ENCODE measurements at regions not wholly inside any gene's neighbourhood (a gene's known extent, or its start where the extent isn't known, plus 50 kb on each side); places are given as distances from the start of the nearest gene placed in this dataset.

- Histone ChIP-seq H3K27me3 (no peaks in the 10 kb centered on the region), H3K36me3 (ENCODE audit: low read depth, missing control alignments) (no peaks in the 10 kb centered on the region), H3K9me3 (no peaks in the 10 kb centered on the region), H3K4me1 (no peaks in the 10 kb centered on the region), H3K27ac (no peak overlapping the region), H3K4me3 (no peak overlapping the region)
- intact Hi-C loops (cut with DNase I; ENCODE audit: low total_unique reads): no loop called here
- no peak for TF ChIP-seq CTCF (IDR thresholded peaks at IDR 0.05)
- no peak for TF ChIP-seq POLR2A (IDR thresholded peaks at IDR 0.05)
- DNase-seq: no peak
- 80 to 83% methylated on average over 3 of the region's 3 CpGs for WGBS, 2 donors
These were observed 170.0 kb upstream of the RMST start for GRCh38 chr12:97292588-97292987.

GRCh38 chr12:97293541-97293940, 169.1 kb upstream of the RMST start:
- Histone ChIP-seq H3K9me3 (no peaks in the 10 kb centered on the region), H3K27ac (no peak overlapping the region), H3K4me1 (no peaks in the 10 kb centered on the region), H3K27me3 (no peaks in the 10 kb centered on the region), H3K36me3 (ENCODE audit: low read depth, missing control alignments) (no peaks in the 10 kb centered on the region), H3K4me3 (no peak overlapping the region)
- TF ChIP-seq CTCF (IDR thresholded peaks at IDR 0.05) (no peak), POLR2A (IDR thresholded peaks at IDR 0.05) (no peak)
- intact Hi-C loops (cut with DNase I; ENCODE audit: low total_unique reads): no loop called here
- DNase-seq: no peak
- whole genome bisulfite sequencing, 2 donors: 96 to 100% methylated on average over 1 of the region's 1 CpG

GRCh38 chr12:97299847-97300246, 162.8 kb upstream of the RMST start:
- Histone ChIP-seq H3K36me3 (ENCODE audit: low read depth, missing control alignments) (no peaks in the 10 kb centered on the region), H3K27ac (no peak overlapping the region), H3K9me3 (no peaks in the 10 kb centered on the region), H3K4me3 (no peak overlapping the region), H3K27me3 (no peaks in the 10 kb centered on the region), H3K4me1 (no peaks in the 10 kb centered on the region)
- 67 to 80% methylated on average over 5 of the region's 5 CpGs for WGBS, 2 donors
- TF ChIP-seq CTCF (IDR thresholded peaks at IDR 0.05) (no peak), POLR2A (IDR thresholded peaks at IDR 0.05) (no peak)
- no peak for DNase-seq
- intact Hi-C loops (cut with DNase I; ENCODE audit: low total_unique reads): no loop called here

- no peak for TF ChIP-seq POLR2A (IDR thresholded peaks at IDR 0.05)
- TF ChIP-seq CTCF (IDR thresholded peaks at IDR 0.05): no peak
- Histone ChIP-seq H3K9me3 (no peaks in the 10 kb centered on the region), H3K36me3 (ENCODE audit: low read depth, missing control alignments) (no peaks in the 10 kb centered on the region), H3K4me1 (no peaks in the 10 kb centered on the region), H3K4me3 (no peak overlapping the region), H3K27ac (no peak overlapping the region), H3K27me3 (no peaks in the 10 kb centered on the region)
- WGBS, 2 donors: 75 to 89% methylated on average over 5 of the region's 5 CpGs
- intact Hi-C loops (cut with DNase I; ENCODE audit: low total_unique reads): no loop called here
- no peak for DNase-seq
These were observed 162.2 kb upstream of the RMST start for GRCh38 chr12:97300431-97300830.

- WGBS, 2 donors: 42 to 70% methylated on average over 1 of the region's 1 CpG
- TF ChIP-seq POLR2A (IDR thresholded peaks at IDR 0.05) (no peak), CTCF (IDR thresholded peaks at IDR 0.05) (no peak)
- Histone ChIP-seq H3K4me1 (no peaks in the 10 kb centered on the region), H3K36me3 (ENCODE audit: low read depth, missing control alignments) (no peaks in the 10 kb centered on the region), H3K4me3 (no peak overlapping the region), H3K9me3 (no peaks in the 10 kb centered on the region), H3K27me3 (no peaks in the 10 kb centered on the region), H3K27ac (no peak overlapping the region)
- DNase-seq: no peak
- intact Hi-C loops (cut with DNase I; ENCODE audit: low total_unique reads): no loop called here
These were observed 161.7 kb upstream of the RMST start for GRCh38 chr12:97300891-97301290.
